ENCODE measurements at regions not wholly inside any gene's neighbourhood (a gene's known extent, or its start where the extent isn't known, plus 50 kb on each side); places are given as distances from the start of the nearest gene placed in this dataset.
"Not testable (repeated sequence)": the region's sequence is repeated elsewhere in the genome, so short reads cannot be mapped to it uniquely, and the experiment has no call there.

GRCh38 chr10:30199376-30200016 is 140.1 kb upstream of the JCAD start:
- DNase-seq (ENCODE audit: insufficient read length, low spot score) (no peak), FAIRE-seq (no peak)

- no peak for DNase-seq (ENCODE audit: insufficient read length, low spot score)
- FAIRE-seq: no peak
These were observed 137.8 kb upstream of the JCAD start for GRCh38 chr10:30197186-30197585.

- DNase-seq (ENCODE audit: insufficient read length, low spot score); FAIRE-seq: not testable (repeated sequence)
These were observed 137.2 kb upstream of the JCAD start for GRCh38 chr10:30196559-30196958.

GRCh38 chr10:30192846-30193608 is 133.6 kb upstream of the JCAD start:
- no peak for DNase-seq (ENCODE audit: insufficient read length, low spot score)
- FAIRE-seq: peak; percentile 67

- DNase-seq (ENCODE audit: insufficient read length, low spot score) (no peak), FAIRE-seq (no peak)
These were observed 131.5 kb upstream of the JCAD start for GRCh38 chr10:30190577-30191552.

GRCh38 chr10:30189238-30189580 is 129.8 kb upstream of the JCAD start:
- DNase-seq (ENCODE audit: insufficient read length, low spot score) (no peak), FAIRE-seq (no peak)

- DNase-seq (ENCODE audit: insufficient read length, low spot score) (no peak), FAIRE-seq (no peak)
These were observed 129.3 kb upstream of the JCAD start for GRCh38 chr10:30188556-30189237.

- no peak for FAIRE-seq
- DNase-seq (ENCODE audit: insufficient read length, low spot score): no peak
These were observed 128.7 kb upstream of the JCAD start for GRCh38 chr10:30188101-30188500.

- DNase-seq (ENCODE audit: insufficient read length, low spot score) (no peak), FAIRE-seq (no peak)
These were observed 127.6 kb upstream of the JCAD start for GRCh38 chr10:30187010-30187409.

GRCh38 chr10:30186371-30186875 is 127.0 kb upstream of the JCAD start:
- peak; percentile 75 for FAIRE-seq

GRCh38 chr10:30185916-30186315 is 126.5 kb upstream of the JCAD start:
- FAIRE-seq: no peak
- no peak for DNase-seq (ENCODE audit: insufficient read length, low spot score)

More at GRCh38 chr10:30186371-30186875, 127.0 kb upstream of the JCAD start:
- DNase-seq (ENCODE audit: insufficient read length, low spot score): no peak

- FAIRE-seq: no peak
- DNase-seq (ENCODE audit: insufficient read length, low spot score): no peak
These were observed 126.0 kb upstream of the JCAD start for GRCh38 chr10:30185341-30185740.

- DNase-seq (ENCODE audit: insufficient read length, low spot score): no peak
- FAIRE-seq: no peak
These were observed 125.1 kb upstream of the JCAD start for GRCh38 chr10:30184397-30185033.

GRCh38 chr10:30183055-30183402 is 123.6 kb upstream of the JCAD start:
- DNase-seq (ENCODE audit: insufficient read length, low spot score) (no peak), FAIRE-seq (no peak)

GRCh38 chr10:30182191-30183054 is 123.0 kb upstream of the JCAD start:
- DNase-seq (ENCODE audit: insufficient read length, low spot score): no peak
- no peak for FAIRE-seq

- DNase-seq (ENCODE audit: insufficient read length, low spot score) (no peak), FAIRE-seq (no peak)
These were observed 119.1 kb upstream of the JCAD start for GRCh38 chr10:30178356-30178964.

- FAIRE-seq (no peak), DNase-seq (ENCODE audit: insufficient read length, low spot score) (no peak)
These were observed 117.6 kb upstream of the JCAD start for GRCh38 chr10:30176776-30177533.

- FAIRE-seq (no peak), DNase-seq (ENCODE audit: insufficient read length, low spot score) (no peak)
These were observed 116.8 kb upstream of the JCAD start for GRCh38 chr10:30176182-30176581.

All from GM19239 (cell line).